Activated CD8-positive, alpha-beta memory T cell treated with anti-CD3 and anti-CD28 coated beads for 48 hours (primary cell): ENCODE measurements at regions not wholly inside any gene's neighbourhood (a gene's known extent, or its start where the extent isn't known, plus 50 kb on each side); places are given as distances from the start of the nearest gene placed in this dataset.

Source experiments
- DNase-seq, 3 experiments: peaks; one replicate each; pipeline ENCODE4 v3.0.0-alpha.2; 2020; ENCODE audit warnings: low read depth in 2 of 3, low spot score in 2 of 3

DNA sequence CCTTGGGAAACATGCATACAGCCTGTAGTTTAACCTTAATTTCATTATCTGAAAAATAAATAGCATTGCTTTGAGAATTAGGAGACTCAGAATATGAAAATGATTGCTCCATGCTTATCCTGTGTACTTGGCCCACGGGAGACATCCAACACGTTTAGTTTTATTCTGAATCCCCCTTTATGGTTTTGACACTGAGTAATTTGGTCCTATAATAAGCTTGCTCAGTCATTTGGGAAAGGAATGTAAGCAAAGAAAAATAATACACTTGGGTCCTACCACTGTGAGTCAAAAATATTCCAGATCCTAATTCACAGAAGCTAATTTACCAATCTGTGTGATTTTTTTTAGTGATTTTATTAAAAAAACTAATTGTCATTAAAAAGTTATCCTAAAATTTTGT, 557.3 kb downstream of the USP25 start:
- DNase-seq: no peak

DNA sequence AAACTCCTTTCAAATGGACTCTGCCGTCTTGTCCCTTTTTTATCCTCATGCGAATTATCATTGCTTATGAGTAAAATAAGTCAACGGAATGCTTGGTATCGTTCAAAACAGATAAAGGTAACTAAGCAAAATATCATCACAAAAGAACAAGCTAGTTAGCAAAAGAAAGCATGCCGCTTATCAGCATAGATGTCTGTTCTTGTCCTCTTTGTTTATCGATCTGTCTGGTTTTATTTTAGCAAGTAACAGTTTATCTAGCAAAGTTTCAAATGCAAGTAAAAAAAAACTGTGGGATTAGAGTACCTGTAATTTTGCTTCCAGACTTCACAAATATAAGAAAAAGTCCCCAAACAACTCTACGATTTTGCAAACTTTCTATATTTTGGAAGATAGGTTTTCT, 561.5 kb downstream of the USP25 start:
- DNase-seq: no peak

DNA sequence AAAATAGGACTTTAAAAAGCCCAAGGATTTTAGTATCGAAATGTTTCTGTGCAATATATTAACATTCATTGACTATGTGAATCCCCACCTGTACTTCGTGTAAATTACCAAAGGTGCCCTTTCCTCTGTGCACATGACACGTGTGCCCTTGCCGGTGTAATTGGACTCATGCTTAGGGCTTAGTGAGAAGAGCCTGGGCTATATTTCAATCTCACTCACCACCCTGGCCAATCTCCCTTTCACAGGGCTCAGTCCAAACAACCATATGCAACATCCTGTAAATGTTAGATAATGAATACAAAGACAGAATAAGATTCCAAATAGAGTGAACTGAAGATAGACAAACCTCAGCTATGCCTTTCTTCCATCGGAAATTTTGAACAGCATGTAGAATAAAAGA, 564.3 kb downstream of the USP25 start:
- no peak for DNase-seq

DNA sequence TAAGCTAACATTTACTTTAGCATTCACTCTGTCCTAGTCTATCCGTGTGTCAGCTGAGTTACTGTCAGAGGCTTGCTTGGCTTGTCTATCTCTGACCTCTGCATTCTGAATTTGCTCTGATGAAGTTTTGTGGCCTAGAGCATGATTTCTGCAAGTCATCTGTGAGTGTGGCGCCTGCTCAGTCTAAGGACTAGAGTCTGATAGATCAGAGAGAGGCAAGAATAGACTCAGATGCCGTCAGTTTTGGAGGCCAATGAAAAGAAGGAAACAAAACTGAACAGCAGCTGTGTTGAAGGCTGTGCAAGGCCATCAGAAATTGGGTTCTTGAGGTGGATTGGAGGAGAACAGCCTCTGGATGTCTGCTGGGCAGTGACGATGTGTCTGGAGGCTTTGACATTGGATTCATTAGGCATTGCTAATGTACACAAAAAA, 573.1 kb downstream of the USP25 start:
- no peak for DNase-seq

DNA sequence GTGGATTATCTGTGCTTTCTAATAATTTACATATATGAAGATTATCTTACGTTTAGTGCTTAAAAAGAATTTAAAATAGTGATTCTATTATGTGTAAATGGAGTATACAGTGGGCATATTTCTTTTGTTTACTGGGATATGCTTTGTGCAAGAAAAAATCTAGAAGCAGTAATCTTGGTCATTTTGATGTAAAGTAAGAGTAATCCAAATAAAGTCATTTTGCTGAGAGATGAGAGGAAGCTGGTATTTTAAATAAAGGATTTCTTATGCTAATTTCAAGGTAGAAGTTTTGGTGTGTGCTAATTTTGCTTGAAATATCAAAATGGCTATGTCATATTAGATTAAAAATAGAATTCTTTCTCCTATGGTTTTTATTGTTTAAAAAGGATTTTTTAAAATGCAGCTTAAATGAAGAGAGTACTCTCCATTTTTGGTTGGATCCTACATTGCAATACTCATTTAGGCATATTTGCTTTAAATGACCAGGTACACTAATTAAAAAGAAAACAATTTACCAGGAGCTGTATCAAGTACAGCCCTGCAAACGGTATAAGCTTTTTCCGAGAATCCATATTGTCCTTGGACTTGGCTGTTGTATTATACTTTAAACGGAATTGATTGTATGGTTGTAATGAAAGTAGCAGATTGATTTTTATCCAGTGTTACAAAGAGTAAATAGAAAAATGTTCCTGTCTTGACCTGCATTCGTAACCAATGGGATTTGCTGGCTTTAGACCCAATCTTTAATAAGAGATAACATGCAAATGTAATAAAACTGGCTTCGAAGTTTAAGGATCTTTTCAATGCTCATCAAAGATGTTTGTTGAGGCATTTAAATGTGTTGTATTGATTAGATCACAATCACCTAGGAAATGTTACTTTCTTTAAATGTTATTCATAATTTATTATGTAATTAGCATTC, 574.7 kb downstream of the USP25 start:
- no peak for DNase-seq

DNA sequence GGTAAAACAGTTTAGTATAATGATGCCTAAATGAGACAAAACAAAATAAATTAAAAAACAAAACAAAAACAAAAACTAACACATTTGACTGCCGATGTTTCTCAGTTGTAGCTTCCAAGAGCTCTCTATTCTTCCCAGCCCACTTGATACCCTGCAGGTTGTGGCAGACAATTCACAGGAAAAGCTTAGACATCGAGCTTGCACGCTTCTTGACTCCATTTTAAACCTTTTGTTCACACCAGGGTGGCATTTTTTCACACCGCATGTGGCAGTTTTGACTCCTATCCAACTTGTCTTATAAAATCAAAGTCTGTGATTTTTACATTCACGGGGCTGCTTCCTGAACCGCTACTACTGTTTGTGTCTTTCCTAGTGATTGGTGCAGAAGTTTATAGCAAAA, 575.9 kb downstream of the USP25 start:
- no peak for DNase-seq

DNA sequence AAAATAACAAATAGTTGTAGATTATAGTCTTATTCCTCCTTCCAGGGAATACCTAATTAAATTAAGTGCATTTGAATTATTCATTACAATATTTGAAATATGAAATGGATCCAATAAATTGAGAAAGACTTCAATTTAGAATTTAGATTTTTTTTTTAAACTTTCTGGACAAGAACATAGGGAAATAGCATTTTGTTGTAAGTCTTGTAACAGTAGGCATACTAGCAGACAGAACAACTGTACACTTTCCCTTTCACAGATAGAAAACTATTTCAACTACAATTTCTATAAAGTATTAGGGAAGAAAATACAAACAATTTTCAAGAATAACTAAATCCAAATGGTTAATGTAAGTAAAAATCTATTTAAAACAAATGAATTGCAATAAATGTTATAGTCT, 577.5 kb downstream of the USP25 start:
- no peak for DNase-seq

DNA sequence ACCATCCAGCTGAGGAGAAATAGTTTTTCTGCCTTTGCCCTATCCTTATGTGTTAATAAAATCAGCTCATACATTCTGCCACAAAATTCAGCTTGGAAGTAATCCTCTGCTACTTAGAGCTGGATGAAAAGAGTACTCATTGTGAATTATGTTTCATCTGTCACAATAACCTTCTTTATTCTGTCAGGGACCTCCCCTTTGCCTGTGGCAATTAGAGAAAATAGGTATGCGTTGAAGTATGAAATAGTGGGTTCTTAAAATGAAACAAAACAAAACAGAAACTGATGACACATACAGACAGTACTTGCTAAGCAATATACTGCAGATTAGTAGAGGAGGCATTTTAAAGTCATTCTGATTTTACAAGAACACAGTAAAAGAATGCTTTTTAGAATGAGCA, 578.5 kb downstream of the USP25 start:
- no peak for DNase-seq

DNA sequence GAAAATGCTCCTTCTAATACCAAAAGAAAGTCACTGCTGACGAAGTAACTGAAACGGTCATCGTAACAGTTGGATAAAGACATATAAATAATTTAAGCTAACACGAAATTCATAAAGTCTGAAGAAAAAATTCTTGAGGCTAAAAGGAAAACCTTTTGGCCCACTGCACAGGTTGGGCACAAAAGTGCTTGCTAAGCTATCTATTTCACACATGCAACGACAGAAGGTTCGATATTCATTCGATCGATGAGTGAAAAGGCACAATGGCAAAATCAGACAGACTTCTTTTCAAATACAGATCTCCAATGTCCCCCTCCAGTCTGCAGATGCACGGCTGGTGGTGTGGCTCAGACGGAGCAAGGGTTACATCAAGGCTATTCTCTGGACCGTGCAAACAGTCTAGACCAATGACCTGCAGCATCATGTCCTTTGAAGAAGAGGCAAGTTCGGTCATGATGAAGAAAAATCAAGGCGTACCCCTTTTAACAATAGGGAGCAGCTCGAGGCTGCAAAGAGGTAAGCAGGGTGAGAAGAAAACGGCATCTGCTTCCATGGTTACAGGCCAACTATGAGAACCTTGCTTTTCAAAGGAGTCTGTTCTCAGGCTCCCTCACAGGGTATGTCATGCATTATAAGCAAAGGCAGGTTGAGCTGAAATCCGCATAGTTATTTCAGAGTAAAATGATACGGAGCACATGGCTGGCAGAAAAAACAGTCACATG, 579.6 kb downstream of the USP25 start:
- no peak for DNase-seq

DNA sequence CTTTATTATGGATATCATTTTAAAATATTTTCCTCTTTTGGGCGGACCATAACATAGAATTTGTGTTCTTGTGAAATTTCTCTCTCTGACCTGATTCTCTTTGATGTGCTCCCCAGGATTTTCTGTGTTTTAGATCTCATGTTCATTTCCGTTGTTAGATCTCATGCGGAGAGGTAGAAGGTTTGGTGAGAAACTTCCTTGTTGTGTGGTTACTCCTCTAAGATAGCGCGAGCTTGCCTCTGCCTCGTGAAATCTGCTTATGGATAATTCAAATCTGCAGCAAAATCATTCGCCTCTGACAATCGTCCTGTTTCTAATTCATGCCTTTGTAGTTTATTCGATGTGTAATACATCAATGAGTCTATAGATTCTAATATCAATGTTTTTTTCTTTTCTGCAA, 580.4 kb downstream of the USP25 start:
- no peak for DNase-seq

DNA sequence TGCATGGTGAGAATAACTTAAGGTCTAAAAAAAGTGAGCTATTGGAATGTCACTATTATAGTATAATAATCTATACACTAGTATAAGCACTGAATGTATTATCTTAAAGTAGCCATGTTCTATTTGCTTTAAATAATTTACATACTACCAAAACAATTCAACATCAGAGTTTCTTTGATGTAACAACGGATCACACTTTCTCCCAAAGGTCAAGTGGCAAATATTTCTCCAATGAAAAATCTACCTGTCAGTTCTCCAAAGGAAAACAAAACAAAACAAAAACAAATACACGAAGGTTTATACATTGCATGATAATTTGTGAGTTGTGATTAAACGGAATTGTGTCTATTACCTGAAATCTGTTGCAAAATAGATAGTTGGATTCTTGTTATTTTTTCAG, 581.4 kb downstream of the USP25 start:
- no peak for DNase-seq

DNA sequence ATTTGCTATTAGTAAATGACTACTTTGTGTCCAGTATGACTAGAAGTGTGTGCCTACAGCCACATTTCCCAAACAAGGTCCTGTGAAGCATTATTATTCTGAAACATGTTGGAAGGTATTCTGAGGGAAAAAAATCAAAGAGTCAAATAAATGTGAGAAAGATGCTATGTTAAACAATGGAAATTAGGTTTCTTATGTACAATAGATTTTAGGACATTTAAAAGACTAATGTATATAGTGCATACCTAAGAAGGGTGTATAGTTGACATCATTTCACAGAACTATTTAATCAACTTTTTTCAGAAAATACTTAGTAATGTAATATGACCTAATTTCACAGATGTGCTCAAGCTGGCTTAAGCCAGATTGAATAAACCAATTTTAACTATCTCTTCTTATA, 582.5 kb downstream of the USP25 start:
- DNase-seq: no peak

DNA sequence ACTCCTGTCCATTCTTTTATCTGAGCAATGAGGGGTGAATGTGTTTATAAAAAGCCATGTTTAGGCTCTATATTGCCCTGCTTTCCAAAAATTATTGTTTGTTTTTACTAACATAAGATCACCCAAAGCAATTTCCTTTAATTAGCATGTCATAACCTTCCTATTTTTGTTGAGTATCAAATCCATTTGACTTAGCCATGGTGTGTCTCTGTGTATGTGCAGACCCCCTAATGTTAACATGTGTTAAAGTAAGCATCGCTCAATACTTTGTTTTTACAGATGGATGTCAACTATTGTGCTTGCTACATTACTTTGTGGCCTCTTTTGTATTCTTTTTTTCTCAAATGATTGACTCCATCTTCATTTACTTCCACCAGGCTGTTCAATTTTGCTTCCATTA, 585.4 kb downstream of the USP25 start:
- DNase-seq: no peak

DNA sequence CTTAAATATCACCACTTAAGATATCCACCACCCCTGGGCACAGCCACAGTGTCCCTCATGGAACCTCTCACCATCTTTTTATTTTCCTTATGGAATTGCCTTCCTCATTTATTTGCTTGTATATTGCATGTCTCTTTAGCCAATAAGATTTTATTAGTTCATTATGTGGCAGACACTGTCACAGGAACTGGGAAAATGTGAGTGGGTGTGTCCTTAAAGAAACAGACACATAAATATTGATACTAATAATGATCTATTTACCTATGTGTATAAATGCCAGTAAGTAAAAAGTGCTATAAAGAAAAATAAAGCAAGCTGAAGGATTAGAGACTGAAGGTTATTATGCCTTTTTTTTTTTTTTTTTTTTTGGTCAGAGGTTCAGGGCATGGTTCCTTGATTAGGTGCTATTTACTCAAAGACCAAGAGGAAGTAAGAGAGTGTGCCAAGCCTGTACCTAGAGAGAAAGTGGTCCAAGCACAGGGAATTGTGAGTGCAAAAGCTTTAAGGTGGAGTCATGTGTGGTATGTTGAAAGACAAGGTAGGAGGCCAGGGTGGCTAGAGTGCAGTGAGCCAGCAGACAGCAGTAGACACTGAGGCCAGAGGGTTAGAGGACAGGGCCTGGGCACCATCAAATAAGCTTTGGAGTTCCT, 589.0 kb downstream of the USP25 start:
- no peak for DNase-seq

DNA sequence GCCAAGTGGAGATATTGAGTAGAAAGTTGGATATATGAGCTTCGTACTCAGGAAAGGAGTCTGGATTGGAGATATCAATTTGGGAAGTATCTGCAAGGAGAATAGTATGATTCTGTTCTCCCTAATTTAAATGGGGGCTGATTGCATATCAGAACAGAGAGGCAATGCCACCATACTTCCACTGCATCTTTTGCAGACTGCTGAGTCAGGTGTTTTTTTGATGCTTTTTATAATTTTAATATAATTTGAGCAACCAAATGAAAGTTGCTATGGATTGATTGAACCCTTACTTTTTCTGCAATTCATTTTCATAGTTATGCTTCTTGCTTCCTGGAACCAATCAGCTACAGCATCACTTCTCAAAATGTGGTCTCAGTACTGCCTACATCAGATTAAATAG, 590.3 kb downstream of the USP25 start:
- no peak for DNase-seq

DNA sequence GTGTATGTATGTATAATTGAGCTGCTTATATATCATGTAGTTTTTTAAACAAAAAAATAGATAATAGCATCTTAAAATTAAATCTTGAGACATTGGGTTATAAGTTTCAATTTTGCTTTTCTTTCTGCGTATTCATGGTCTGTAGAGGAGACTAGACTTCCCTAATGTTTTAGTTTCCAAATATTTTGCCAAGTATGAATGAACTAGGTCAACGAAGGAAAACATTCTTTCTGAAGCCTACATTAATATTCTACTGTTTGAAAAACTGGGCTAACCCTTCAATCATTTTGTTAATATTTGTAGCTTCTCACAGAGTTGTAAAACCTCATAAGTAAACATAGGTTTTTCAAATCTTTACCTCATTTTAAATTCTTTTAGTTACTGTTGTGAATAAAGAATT, 592.7 kb downstream of the USP25 start:
- no peak for DNase-seq

DNA sequence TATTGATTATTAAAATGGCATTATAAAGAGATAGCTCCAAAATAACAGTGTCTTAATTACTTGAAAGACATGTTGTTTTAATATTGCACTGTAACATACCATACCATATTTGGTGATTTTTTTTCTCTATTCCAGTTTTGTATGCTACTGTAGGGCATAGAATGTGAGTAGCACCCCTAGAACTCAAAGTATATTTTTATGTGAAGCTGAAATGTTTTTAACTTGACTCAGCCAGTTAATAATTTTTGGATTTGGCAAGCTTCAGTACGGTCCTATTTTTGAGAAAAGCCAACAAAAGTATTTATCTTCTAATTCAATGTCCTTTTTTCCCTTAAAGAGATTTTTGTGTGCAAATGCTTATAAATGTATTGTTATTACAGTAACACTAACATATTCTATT, 593.8 kb downstream of the USP25 start:
- no peak for DNase-seq

DNA sequence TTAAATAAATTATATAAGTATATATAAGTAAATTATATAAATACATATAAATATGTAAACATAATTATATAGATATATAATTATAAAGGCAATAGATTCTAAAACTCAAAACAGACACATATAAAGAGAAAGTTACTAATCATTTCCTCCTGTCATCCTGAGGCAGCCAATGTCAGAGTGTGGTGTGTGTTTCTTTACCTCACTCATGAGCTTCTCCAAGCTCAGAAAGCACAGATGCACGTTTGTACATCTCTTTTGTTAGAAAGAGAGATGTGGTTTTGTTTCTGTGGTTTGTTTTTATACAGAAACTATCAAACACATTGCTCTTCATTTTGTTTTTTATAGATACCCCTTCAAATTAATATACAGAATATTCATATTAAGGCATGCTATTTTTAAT, 594.8 kb downstream of the USP25 start:
- no peak for DNase-seq

DNA sequence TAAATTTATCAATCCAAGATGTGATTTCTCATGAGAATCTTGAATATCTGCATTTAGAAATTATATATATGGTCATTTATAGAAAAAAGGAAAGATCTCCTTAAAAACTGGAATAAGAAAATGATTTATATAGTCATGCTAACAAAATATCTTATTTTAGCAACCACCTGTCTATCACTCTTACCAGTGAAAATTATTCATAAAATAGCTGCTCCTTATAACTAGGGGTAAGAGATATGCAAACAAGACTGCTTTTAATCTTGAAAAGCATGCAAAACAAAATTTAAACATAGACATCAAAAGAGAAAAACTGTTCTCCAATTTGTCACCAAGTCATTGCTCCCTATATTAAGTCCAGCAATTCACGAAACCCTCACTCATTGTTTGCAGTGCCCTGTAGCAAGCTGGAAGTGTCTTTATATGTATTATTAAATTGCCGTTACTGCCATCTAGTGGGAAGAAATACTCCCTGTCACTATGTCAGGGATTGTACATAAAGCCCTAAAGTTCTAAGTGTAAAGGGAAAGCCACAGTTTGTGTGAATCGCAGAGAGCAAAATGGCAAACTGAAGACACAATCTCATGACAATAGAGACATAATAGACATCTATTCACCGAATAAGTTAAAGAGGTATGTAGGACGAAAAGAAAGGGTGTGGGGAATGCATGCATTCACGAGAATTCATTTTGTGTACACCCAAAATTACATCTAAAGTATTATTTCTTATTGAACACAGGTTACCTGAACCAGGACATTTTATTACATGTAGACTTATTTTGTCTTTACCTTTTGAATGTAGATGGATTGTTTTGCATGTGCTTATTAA, 600.5 kb downstream of the USP25 start:
- DNase-seq: no peak

DNA sequence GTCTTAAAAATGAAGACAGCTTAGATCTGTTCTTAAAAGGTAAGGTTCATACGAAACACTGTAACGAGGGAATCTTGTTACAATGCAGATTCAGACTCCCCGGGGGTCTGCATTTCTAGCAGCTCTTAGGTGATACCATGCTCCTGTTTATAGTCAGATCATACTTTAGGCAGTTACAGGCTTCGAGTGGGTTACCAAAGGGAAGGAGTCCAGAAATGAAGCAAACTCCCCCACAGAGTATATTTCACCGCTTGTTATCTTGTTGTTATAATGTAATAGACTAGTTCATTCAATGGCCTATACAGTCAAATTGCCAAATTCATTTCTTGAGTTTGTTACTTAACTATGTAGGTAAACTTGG, 601.1 kb downstream of the USP25 start:
- DNase-seq: no peak

DNA sequence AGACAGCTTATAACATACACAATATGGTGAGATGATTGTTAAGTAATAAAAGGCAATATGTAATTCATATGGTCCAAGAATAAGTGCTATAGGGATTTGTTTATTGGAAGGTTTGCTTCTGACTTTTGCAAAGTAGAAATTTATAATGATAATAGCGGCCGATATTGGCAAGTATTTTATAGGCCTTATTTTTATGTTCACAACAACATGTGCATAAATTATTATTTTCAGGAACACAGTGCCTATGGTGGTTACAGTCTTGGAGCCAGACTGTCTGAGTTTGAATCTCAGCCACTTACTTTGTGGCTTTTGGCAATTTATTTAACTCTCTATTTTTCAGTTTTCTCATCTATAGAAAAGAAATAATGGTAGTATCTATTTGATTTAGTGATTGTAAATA, 607.5 kb downstream of the USP25 start:
- no peak for DNase-seq
